HG03066 (cell line): ENCODE measurements at regions not wholly inside any gene's neighbourhood (a gene's known extent, or its start where the extent isn't known, plus 50 kb on each side); places are given as distances from the start of the nearest gene placed in this dataset.
"Not testable (repeated sequence)": the region's sequence is repeated elsewhere in the genome, so short reads cannot be mapped to it uniquely, and the experiment has no call there.

Experiments
- ATAC-seq: cut with Tn5 transposase; IDR thresholded peaks from one replicate; pipeline ENCODE4 v1.9.1; 2021; ENCODE audit warnings: low read depth; ENCODE audit not compliant: unreplicated experiment

GRCh38 chr16:14002416-14002990 is 68.6 kb upstream of the MRTFB start:
- ATAC-seq = no peak

- no peak for ATAC-seq
These were observed 68.0 kb upstream of the MRTFB start for GRCh38 chr16:14003074-14003570.

GRCh38 chr16:14004031-14004728 is 66.9 kb upstream of the MRTFB start:
- no peak for ATAC-seq

GRCh38 chr16:14004729-14005315 is 66.3 kb upstream of the MRTFB start:
- no peak for ATAC-seq

- no peak for ATAC-seq
These were observed 65.8 kb upstream of the MRTFB start for GRCh38 chr16:14005335-14005734.

- peak; percentile 65 for ATAC-seq
These were observed 63.7 kb upstream of the MRTFB start for GRCh38 chr16:14007450-14007849.

- ATAC-seq = no peak
These were observed 60.1 kb upstream of the MRTFB start for GRCh38 chr16:14011001-14011400.

DNA sequence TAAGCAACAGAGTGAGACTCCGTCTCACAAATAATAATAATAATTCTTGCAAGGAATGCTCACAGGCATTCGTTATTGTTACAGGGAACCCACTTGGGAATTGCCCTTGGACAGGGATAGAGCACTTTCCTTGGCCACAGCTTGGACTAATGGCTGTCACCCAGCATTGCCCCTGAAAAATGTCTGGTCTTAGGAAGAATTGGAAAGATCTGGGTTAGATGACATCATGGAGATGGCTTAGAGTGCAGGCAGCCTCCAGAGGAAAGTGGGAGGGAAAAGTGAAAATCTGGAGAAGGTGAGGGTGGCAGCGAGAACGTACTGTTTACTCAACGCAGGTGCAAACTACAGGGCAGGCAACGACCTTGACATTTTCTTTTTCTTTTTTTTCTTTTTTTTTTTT is 59.3 kb upstream of the MRTFB start:
- no peak for ATAC-seq

DNA sequence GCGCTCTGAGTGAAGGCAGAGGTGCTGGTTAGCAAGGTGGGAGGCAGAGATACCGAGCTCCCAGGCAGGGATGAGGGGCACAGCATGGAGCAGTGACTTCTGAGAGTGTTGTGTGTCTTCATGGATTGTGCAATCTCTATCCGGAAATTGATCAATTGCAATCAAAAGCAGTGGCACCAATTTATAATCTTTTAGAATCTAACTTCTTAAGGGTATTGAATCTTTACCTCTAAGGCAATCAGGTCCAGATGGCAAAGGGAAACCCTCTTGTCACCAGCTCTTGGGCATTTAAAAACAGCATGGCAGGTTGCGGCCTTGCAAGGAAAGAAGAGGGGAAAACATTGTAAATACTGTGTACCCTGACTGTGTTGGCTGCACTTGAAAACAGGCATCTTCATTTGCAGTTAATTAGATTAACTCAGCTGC is 58.0 kb upstream of the MRTFB start:
- no peak for ATAC-seq

- no peak for ATAC-seq
These were observed 57.4 kb upstream of the MRTFB start for GRCh38 chr16:14013571-14014283.

DNA sequence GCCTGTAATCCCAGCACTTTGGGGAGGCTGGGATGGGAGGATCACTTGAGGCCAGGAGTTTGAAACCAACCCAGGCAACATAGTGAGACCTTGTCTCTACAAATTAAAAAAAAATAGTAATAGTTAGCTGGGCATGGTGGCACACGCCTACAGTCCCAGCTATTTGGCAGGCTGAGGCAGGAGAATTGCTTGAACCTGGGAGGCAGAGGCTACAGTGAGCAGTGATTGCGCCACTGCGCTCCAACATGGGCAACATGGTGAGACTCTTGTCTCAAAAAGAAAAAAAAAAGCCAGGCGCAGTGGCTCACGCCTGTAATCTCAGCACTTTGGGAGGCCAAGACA is 56.9 kb upstream of the MRTFB start:
- ATAC-seq = no peak

- ATAC-seq = no peak
These were observed 56.1 kb upstream of the MRTFB start for GRCh38 chr16:14015033-14015432.

DNA sequence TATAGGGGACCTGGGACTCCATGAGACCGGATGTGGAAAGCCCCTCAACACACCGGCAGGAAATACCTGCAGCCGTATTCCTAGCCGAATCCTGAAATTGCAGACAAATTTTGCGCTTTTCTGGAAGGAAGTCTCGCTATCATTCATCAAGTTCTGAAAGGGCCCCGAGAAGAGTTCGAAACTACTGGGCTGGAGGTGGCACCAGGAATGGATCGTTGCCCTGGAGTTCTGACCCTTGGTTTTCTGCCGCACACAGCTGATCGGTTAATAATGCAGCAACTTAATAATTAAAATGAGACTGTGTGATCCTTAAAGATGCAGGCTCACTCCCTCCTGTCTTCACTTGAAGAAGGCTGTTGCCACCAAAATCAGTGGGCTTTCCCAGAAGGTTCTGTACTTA is 55.7 kb upstream of the MRTFB start:
- ATAC-seq = no peak

GRCh38 chr16:14015948-14016347 is 55.2 kb upstream of the MRTFB start:
- no peak for ATAC-seq

GRCh38 chr16:14016362-14016761 is 54.8 kb upstream of the MRTFB start:
- not testable (repeated sequence) for ATAC-seq

DNA sequence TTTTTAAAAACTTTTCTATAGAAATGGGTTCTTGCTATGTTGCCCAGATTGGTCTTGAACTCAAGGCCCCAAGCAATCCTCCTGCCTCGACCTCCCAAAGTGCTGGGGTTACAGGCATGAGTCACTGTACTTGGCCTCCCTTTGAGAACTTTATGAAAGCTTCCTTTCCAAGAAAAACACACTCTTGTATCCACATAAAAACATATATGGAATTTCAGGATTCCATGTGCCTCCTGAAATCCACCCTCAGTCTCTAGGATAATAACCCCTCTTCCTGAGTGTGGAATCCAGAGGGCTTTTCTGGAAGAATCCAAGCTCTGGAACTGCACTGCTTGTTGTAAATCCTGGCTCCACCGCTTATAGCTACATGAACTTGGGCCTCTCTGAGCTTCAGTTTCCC is 53.2 kb upstream of the MRTFB start:
- no peak for ATAC-seq

DNA sequence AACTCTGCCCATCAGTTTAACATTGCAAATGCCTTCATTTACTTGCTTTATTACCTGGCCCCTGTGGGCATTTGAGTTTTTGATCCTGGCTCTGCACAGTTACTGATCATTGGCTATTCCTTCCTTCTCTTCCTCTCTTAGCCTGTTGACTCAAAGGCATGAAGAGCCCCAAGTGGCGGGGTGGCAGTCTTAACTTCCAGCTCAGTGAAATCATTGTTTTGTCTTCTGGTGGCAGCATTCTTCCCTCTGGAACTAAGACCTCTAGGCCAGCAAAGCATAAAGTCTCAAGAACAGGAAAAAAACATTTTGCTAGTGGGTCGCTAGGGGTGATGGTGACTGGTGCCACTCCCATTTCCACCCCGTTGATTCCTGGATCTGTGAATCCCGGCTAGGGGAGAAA is 52.3 kb upstream of the MRTFB start:
- no peak for ATAC-seq

GRCh38 chr16:14020141-14020540 is 51.0 kb upstream of the MRTFB start:
- no peak for ATAC-seq
